ENCODE measurements at regions not wholly inside any gene's neighbourhood (a gene's known extent, or its start where the extent isn't known, plus 50 kb on each side); places are given as distances from the start of the nearest gene placed in this dataset.

GRCh38 chr10:110426294-110427181, 71.2 kb upstream of the DUSP5 start:
- Histone ChIP-seq H3K4me3 (ENCODE audit: low read length) (no peak overlapping the region), H3K9ac (ENCODE audit: low read length) (no peak overlapping the region), H3K36me3 (ENCODE audit: insufficient read depth, low read length) (no peaks in the 10 kb centered on the region), H3K4me2 (ENCODE audit: low read depth, low read length, poor library complexity, severe bottlenecking) (peak overlapping the region; percentile 5), H2AFZ (ENCODE audit: low read length) (no peak overlapping the region), H3K27ac (ENCODE audit: low read length) (no peak overlapping the region), H3K4me1 (ENCODE audit: low read length) (peaks cover 38% of the 10 kb centered on the region), H3K9me2 (replicated peaks; ENCODE audit: insufficient read depth, low read length) (no peaks in the 10 kb centered on the region), H3K9me3 (ENCODE audit: low read length) (no peaks in the 10 kb centered on the region), H4K20me1 (ENCODE audit: insufficient read depth, low read depth, low read length) (no peaks in the 10 kb centered on the region), H3K79me2 (ENCODE audit: low read length) (no peaks in the 10 kb centered on the region), H3K27me3 (ENCODE audit: low read length) (no peaks in the 10 kb centered on the region)
- DNase-seq: peak; percentile 62

- Histone ChIP-seq H3K9me3 (ENCODE audit: low read length) (no peaks in the 10 kb centered on the region), H3K4me3 (ENCODE audit: low read length) (no peak overlapping the region), H2AFZ (ENCODE audit: low read length) (no peak overlapping the region), H4K20me1 (ENCODE audit: insufficient read depth, low read depth, low read length) (no peaks in the 10 kb centered on the region), H3K36me3 (ENCODE audit: insufficient read depth, low read length) (no peaks in the 10 kb centered on the region), H3K4me1 (ENCODE audit: low read length) (peaks cover 27% of the 10 kb centered on the region), H3K27ac (ENCODE audit: low read length) (no peak overlapping the region), H3K79me2 (ENCODE audit: low read length) (no peaks in the 10 kb centered on the region), H3K27me3 (ENCODE audit: low read length) (no peaks in the 10 kb centered on the region), H3K9me2 (replicated peaks; ENCODE audit: insufficient read depth, low read length) (no peaks in the 10 kb centered on the region), H3K4me2 (ENCODE audit: low read depth, low read length, poor library complexity, severe bottlenecking) (no peak overlapping the region), H3K9ac (ENCODE audit: low read length) (no peak overlapping the region)
- DNase-seq: no peak
Measured at GRCh38 chr10:110429301-110429700, 68.4 kb upstream of the DUSP5 start.

GRCh38 chr10:110430340-110431273, 67.1 kb upstream of the DUSP5 start:
- Histone ChIP-seq H3K36me3 (ENCODE audit: insufficient read depth, low read length) (no peaks in the 10 kb centered on the region), H3K27ac (ENCODE audit: low read length) (no peak overlapping the region), H3K4me3 (ENCODE audit: low read length) (no peak overlapping the region), H3K9me3 (ENCODE audit: low read length) (no peaks in the 10 kb centered on the region), H2AFZ (ENCODE audit: low read length) (no peak overlapping the region), H3K9me2 (replicated peaks; ENCODE audit: insufficient read depth, low read length) (no peaks in the 10 kb centered on the region), H4K20me1 (ENCODE audit: insufficient read depth, low read depth, low read length) (no peaks in the 10 kb centered on the region), H3K27me3 (ENCODE audit: low read length) (no peaks in the 10 kb centered on the region), H3K4me1 (ENCODE audit: low read length) (peaks cover 27% of the 10 kb centered on the region), H3K79me2 (ENCODE audit: low read length) (no peaks in the 10 kb centered on the region), H3K4me2 (ENCODE audit: low read depth, low read length, poor library complexity, severe bottlenecking) (no peak overlapping the region), H3K9ac (ENCODE audit: low read length) (no peak overlapping the region)
- DNase-seq: no peak

- Histone ChIP-seq H4K20me1 (ENCODE audit: insufficient read depth, low read depth, low read length) (no peaks in the 10 kb centered on the region), H3K4me2 (ENCODE audit: low read depth, low read length, poor library complexity, severe bottlenecking) (no peak overlapping the region), H2AFZ (ENCODE audit: low read length) (no peak overlapping the region), H3K79me2 (ENCODE audit: low read length) (no peaks in the 10 kb centered on the region), H3K9ac (ENCODE audit: low read length) (no peak overlapping the region), H3K4me3 (ENCODE audit: low read length) (no peak overlapping the region), H3K27ac (ENCODE audit: low read length) (no peak overlapping the region), H3K27me3 (ENCODE audit: low read length) (no peaks in the 10 kb centered on the region), H3K4me1 (ENCODE audit: low read length) (peaks cover 17% of the 10 kb centered on the region), H3K36me3 (ENCODE audit: insufficient read depth, low read length) (no peaks in the 10 kb centered on the region), H3K9me2 (replicated peaks; ENCODE audit: insufficient read depth, low read length) (no peaks in the 10 kb centered on the region), H3K9me3 (ENCODE audit: low read length) (no peaks in the 10 kb centered on the region)
- no peak for DNase-seq
Measured at GRCh38 chr10:110431659-110432058, 66.0 kb upstream of the DUSP5 start.

GRCh38 chr10:110432084-110432483, 65.6 kb upstream of the DUSP5 start:
- no peaks in the 10 kb centered on the region for H3K79me2 ChIP-seq (ENCODE audit: low read length)
- no peak overlapping the region for H3K4me3 ChIP-seq (ENCODE audit: low read length)
- H3K4me1 ChIP-seq (ENCODE audit: low read length): peaks cover 14% of the 10 kb centered on the region
- H3K36me3 ChIP-seq (ENCODE audit: insufficient read depth, low read length): no peaks in the 10 kb centered on the region
- H3K27me3 ChIP-seq (ENCODE audit: low read length): no peaks in the 10 kb centered on the region
- no peaks in the 10 kb centered on the region for H4K20me1 ChIP-seq (ENCODE audit: insufficient read depth, low read depth, low read length)
- H3K9ac ChIP-seq (ENCODE audit: low read length): no peak overlapping the region
- no peak for DNase-seq
- H3K4me2 ChIP-seq (ENCODE audit: low read depth, low read length, poor library complexity, severe bottlenecking): no peak overlapping the region
- H3K9me2 ChIP-seq (replicated peaks; ENCODE audit: insufficient read depth, low read length): no peaks in the 10 kb centered on the region
- H3K27ac ChIP-seq (ENCODE audit: low read length): no peak overlapping the region
- H2AFZ ChIP-seq (ENCODE audit: low read length): no peak overlapping the region
- H3K9me3 ChIP-seq (ENCODE audit: low read length): no peaks in the 10 kb centered on the region

- Histone ChIP-seq H3K36me3 (ENCODE audit: insufficient read depth, low read length) (no peaks in the 10 kb centered on the region), H3K27me3 (ENCODE audit: low read length) (no peaks in the 10 kb centered on the region), H3K4me3 (ENCODE audit: low read length) (no peak overlapping the region), H4K20me1 (ENCODE audit: insufficient read depth, low read depth, low read length) (no peaks in the 10 kb centered on the region), H3K9ac (ENCODE audit: low read length) (no peak overlapping the region), H3K4me1 (ENCODE audit: low read length) (peaks cover 19% of the 10 kb centered on the region), H3K27ac (ENCODE audit: low read length) (no peak overlapping the region), H3K4me2 (ENCODE audit: low read depth, low read length, poor library complexity, severe bottlenecking) (no peak overlapping the region), H3K79me2 (ENCODE audit: low read length) (no peaks in the 10 kb centered on the region), H3K9me2 (replicated peaks; ENCODE audit: insufficient read depth, low read length) (no peaks in the 10 kb centered on the region), H2AFZ (ENCODE audit: low read length) (no peak overlapping the region), H3K9me3 (ENCODE audit: low read length) (no peaks in the 10 kb centered on the region)
- DNase-seq: no peak
Measured at GRCh38 chr10:110432814-110433565, 64.7 kb upstream of the DUSP5 start.

GRCh38 chr10:110433740-110434139, 64.0 kb upstream of the DUSP5 start:
- no peaks in the 10 kb centered on the region for H3K9me2 ChIP-seq (replicated peaks; ENCODE audit: insufficient read depth, low read length)
- H3K27ac ChIP-seq (ENCODE audit: low read length): no peak overlapping the region
- H3K79me2 ChIP-seq (ENCODE audit: low read length): no peaks in the 10 kb centered on the region
- H3K4me3 ChIP-seq (ENCODE audit: low read length): no peak overlapping the region
- no peak for DNase-seq
- no peaks in the 10 kb centered on the region for H3K36me3 ChIP-seq (ENCODE audit: insufficient read depth, low read length)
- no peaks in the 10 kb centered on the region for H3K9me3 ChIP-seq (ENCODE audit: low read length)
- H4K20me1 ChIP-seq (ENCODE audit: insufficient read depth, low read depth, low read length): no peaks in the 10 kb centered on the region
- no peak overlapping the region for H2AFZ ChIP-seq (ENCODE audit: low read length)
- H3K9ac ChIP-seq (ENCODE audit: low read length): no peak overlapping the region
- peaks cover 24% of the 10 kb centered on the region for H3K4me1 ChIP-seq (ENCODE audit: low read length)
- no peaks in the 10 kb centered on the region for H3K27me3 ChIP-seq (ENCODE audit: low read length)
- no peak overlapping the region for H3K4me2 ChIP-seq (ENCODE audit: low read depth, low read length, poor library complexity, severe bottlenecking)

All from Karpas-422 (cell line).